22Rv1 (cell line): ENCODE measurements at regions not wholly inside any gene's neighbourhood (a gene's known extent, or its start where the extent isn't known, plus 50 kb on each side); places are given as distances from the start of the nearest gene placed in this dataset.

ENCODE experiments used
- ZFX ChIP-seq: fragments of 450-650 bp; IDR thresholded peaks from 2 replicates; pipeline ENCODE4 v1.6.1; 2017; ENCODE audit warnings: antibody characterized with exemption, borderline replicate concordance
- TF ChIP-seq, protein P1 (sequence below): fragments of 450-650 bp; IDR thresholded peaks from 2 replicates; pipeline ENCODE4 v1.5.1; 2017; ENCODE audit warnings: mild to moderate bottlenecking

GRCh38 chr7:46996972-46997371 lies 584.9 kb downstream of the TNS3 start:
- TF ChIP-seq, protein P1, sequence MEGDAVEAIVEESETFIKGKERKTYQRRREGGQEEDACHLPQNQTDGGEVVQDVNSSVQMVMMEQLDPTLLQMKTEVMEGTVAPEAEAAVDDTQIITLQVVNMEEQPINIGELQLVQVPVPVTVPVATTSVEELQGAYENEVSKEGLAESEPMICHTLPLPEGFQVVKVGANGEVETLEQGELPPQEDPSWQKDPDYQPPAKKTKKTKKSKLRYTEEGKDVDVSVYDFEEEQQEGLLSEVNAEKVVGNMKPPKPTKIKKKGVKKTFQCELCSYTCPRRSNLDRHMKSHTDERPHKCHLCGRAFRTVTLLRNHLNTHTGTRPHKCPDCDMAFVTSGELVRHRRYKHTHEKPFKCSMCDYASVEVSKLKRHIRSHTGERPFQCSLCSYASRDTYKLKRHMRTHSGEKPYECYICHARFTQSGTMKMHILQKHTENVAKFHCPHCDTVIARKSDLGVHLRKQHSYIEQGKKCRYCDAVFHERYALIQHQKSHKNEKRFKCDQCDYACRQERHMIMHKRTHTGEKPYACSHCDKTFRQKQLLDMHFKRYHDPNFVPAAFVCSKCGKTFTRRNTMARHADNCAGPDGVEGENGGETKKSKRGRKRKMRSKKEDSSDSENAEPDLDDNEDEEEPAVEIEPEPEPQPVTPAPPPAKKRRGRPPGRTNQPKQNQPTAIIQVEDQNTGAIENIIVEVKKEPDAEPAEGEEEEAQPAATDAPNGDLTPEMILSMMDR = no peak
- no peak for TF ChIP-seq ZFX
